ENCODE measurements at regions not wholly inside any gene's neighbourhood (a gene's known extent, or its start where the extent isn't known, plus 50 kb on each side); places are given as distances from the start of the nearest gene placed in this dataset.
A peak's percentile ranks its signal among the peaks of the same experiment; 100 is the strongest.

DNA sequence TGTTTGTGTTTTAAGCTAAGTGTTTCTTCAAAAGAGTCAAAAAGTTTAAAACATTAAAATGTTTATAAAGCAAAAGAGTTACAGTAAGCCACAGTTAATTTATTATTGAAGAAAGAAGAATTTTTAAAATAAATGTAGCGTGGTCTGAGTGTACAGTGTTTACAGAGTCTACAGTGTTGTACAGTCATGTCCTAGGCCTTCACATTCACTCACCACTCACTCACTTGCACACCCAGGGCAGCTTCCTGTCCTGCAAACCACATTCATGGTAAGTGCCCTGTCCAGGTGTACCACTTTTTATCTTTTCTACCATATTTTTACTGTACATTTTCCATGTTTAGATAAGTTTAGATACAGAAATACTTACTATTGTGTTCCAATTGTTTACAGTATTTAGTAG lies 239.7 kb upstream of the AGA start:
- no peak overlapping the region for H2BK5ac ChIP-seq (ENCODE audit: low read depth, low read length, poor library complexity, severe bottlenecking)
- no peak overlapping the region for H3K18ac ChIP-seq (ENCODE audit: low read depth, low read length)
- no peak overlapping the region for H2AK5ac ChIP-seq (ENCODE audit: low read depth, low read length)
- H3K79me1 ChIP-seq (ENCODE audit: low read depth in 1 of 2, low read length in 2 of 2), result no peaks in the 10 kb centered on the region
- no peak overlapping the region for H3K23ac ChIP-seq (ENCODE audit: low read depth, low read length)
- H3K9me3 ChIP-seq (ENCODE audit: control insufficient read depth, insufficient read depth, low read length), result no peaks in the 10 kb centered on the region
- no peak overlapping the region for H4K91ac ChIP-seq (ENCODE audit: insufficient read depth, low read depth, low read length)
- no peak overlapping the region for H4K5ac ChIP-seq (ENCODE audit: low read depth, low read length)
- H3K27ac ChIP-seq (ENCODE audit: insufficient read depth, low read length), result no peak overlapping the region
- WGBS, 2 experiments (ENCODE audit: extremely low coverage in 2 of 2, insufficient read length in 1 of 2), result no CpG with 5 or more reads among the region's 1 CpG
- ATAC-seq (ENCODE audit: low read depth) (peak; percentile 91), DNase-seq (peak; percentile 52)
- dilution Hi-C loops (cut with HindIII; ENCODE audit: low sequenced_read_pairs, unreplicated experiment) (no loop called here), intact Hi-C loops (cut with micrococcal nuclease) (no loop called here), in situ Hi-C loops (cut with MboI; ENCODE audit: low sequenced_read_pairs) (no loop called here)
- H4K20me1 ChIP-seq (ENCODE audit: insufficient read depth, low read length), result no peaks in the 10 kb centered on the region
- H3K27me3 ChIP-seq (ENCODE audit: control insufficient read depth, insufficient read depth, low read length), result no peaks in the 10 kb centered on the region
- H3K56ac ChIP-seq (ENCODE audit: extremely low read depth, insufficient read depth, low read length), result no peak overlapping the region
- no peak overlapping the region for H3K4me3 ChIP-seq (ENCODE audit: insufficient read depth, low read depth, low read length)
- no peak for TF ChIP-seq NFE2L2 (IDR thresholded peaks at IDR 0.05; ENCODE audit: low read depth, low read length)
- no peak for TF ChIP-seq BHLHE40 (IDR thresholded peaks at IDR 0.05; ENCODE audit: low read depth, low read length)
- TF ChIP-seq SMC3 (IDR thresholded peaks at IDR 0.05; ENCODE audit: low read depth, low read length), result no peak
- TF ChIP-seq RCOR1 (IDR thresholded peaks at IDR 0.05; ENCODE audit: insufficient replicate concordance, low read length), result no peak
- TF ChIP-seq, protein P1, sequence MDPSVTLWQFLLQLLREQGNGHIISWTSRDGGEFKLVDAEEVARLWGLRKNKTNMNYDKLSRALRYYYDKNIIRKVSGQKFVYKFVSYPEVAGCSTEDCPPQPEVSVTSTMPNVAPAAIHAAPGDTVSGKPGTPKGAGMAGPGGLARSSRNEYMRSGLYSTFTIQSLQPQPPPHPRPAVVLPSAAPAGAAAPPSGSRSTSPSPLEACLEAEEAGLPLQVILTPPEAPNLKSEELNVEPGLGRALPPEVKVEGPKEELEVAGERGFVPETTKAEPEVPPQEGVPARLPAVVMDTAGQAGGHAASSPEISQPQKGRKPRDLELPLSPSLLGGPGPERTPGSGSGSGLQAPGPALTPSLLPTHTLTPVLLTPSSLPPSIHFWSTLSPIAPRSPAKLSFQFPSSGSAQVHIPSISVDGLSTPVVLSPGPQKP (IDR thresholded peaks at IDR 0.05; ENCODE audit: borderline replicate concordance, low read depth, low read length), result no peak
- TF ChIP-seq MAFK (IDR thresholded peaks at IDR 0.05; ENCODE audit: low read depth, low read length), result no peak
- TF ChIP-seq, protein P2, sequence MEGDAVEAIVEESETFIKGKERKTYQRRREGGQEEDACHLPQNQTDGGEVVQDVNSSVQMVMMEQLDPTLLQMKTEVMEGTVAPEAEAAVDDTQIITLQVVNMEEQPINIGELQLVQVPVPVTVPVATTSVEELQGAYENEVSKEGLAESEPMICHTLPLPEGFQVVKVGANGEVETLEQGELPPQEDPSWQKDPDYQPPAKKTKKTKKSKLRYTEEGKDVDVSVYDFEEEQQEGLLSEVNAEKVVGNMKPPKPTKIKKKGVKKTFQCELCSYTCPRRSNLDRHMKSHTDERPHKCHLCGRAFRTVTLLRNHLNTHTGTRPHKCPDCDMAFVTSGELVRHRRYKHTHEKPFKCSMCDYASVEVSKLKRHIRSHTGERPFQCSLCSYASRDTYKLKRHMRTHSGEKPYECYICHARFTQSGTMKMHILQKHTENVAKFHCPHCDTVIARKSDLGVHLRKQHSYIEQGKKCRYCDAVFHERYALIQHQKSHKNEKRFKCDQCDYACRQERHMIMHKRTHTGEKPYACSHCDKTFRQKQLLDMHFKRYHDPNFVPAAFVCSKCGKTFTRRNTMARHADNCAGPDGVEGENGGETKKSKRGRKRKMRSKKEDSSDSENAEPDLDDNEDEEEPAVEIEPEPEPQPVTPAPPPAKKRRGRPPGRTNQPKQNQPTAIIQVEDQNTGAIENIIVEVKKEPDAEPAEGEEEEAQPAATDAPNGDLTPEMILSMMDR (conservative IDR thresholded peaks at IDR 0.05; ENCODE audit: low read depth, low read length), result no peak
- no peak for TF ChIP-seq MXI1 (IDR thresholded peaks at IDR 0.05; ENCODE audit: borderline replicate concordance, low read depth, low read length)
- no peak for TF ChIP-seq CHD1 (IDR thresholded peaks at IDR 0.05; ENCODE audit: low read depth, low read length)
- TF ChIP-seq MAZ (IDR thresholded peaks at IDR 0.05; ENCODE audit: borderline replicate concordance, low read depth, low read length), result no peak
- TF ChIP-seq RFX5 (IDR thresholded peaks at IDR 0.05; ENCODE audit: low read depth, low read length), result no peak
- TF ChIP-seq, protein P3, sequence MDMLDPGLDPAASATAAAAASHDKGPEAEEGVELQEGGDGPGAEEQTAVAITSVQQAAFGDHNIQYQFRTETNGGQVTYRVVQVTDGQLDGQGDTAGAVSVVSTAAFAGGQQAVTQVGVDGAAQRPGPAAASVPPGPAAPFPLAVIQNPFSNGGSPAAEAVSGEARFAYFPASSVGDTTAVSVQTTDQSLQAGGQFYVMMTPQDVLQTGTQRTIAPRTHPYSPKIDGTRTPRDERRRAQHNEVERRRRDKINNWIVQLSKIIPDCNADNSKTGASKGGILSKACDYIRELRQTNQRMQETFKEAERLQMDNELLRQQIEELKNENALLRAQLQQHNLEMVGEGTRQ (IDR thresholded peaks at IDR 0.05; ENCODE audit: low read depth, low read length), result no peak
- no peak for TF ChIP-seq CEBPB (IDR thresholded peaks at IDR 0.05; ENCODE audit: low read depth, low read length)
- TF ChIP-seq RAD21 (IDR thresholded peaks at IDR 0.05; ENCODE audit: low read length), result no peak
- TF ChIP-seq POLR2A (IDR thresholded peaks at IDR 0.05; ENCODE audit: low read depth, low read length), result no peak
- no peak for TF ChIP-seq FOS (IDR thresholded peaks at IDR 0.05; ENCODE audit: low read depth, low read length)
- H2AFZ ChIP-seq (replicated peaks; ENCODE audit: low read length, poor library complexity), result no peak overlapping the region
- ChIA-PET CTCF (interaction anchor here (1.1 kb wide), 1 partner anchor 23 kb away, joined by 3 read pairs; no protein-coding TSS in a partner anchor), POLR2A (ENCODE audit: unreplicated experiment) (no interaction called here)
- H3K9ac ChIP-seq (ENCODE audit: low read depth, low read length), result no peak overlapping the region
- H2BK15ac ChIP-seq (ENCODE audit: low read depth, low read length), result no peak overlapping the region
- H4K8ac ChIP-seq (ENCODE audit: low read depth in 2 of 2, low read length in 2 of 2), result no peak overlapping the region
- no peak overlapping the region for H3K14ac ChIP-seq (replicated peaks; ENCODE audit: low read depth, low read length)
- no peaks in the 10 kb centered on the region; the same call in 1 of the 2 replicates for H3K9me1 ChIP-seq (ENCODE audit: insufficient read depth, low read length)
- H3K4me2 ChIP-seq (ENCODE audit: low read depth, low read length), result no peak overlapping the region
- H3K4ac ChIP-seq (ENCODE audit: low read depth, low read length), result no peak overlapping the region
- no TSS peak for BruUV-seq (replicated peaks)
- H2BK120ac ChIP-seq (ENCODE audit: low read depth, low read length), result no peak overlapping the region
- H3K4me1 ChIP-seq (ENCODE audit: control insufficient read depth, insufficient read depth, low read length), result peaks cover 2% of the 10 kb centered on the region; the same call in 1 of the 2 replicates
- no peak overlapping the region for H2BK20ac ChIP-seq (ENCODE audit: low read depth, low read length)
- H2AK9ac ChIP-seq (replicated peaks; ENCODE audit: low read depth, low read length, poor library complexity), result no peak overlapping the region
- H3K36me3 ChIP-seq (ENCODE audit: control insufficient read depth, insufficient read depth, low read length), result no peaks in the 10 kb centered on the region

Measured in IMR-90 (cell line).